ENCODE measurements at regions not wholly inside any gene's neighbourhood (a gene's known extent, or its start where the extent isn't known, plus 50 kb on each side); places are given as distances from the start of the nearest gene placed in this dataset.

- TF ChIP-seq CTCF (conservative IDR thresholded peaks at IDR 0.05 in 1 of 2, IDR thresholded peaks at IDR 0.05 in 1 of 2; ENCODE audit: extremely low read depth in 1 of 2, insufficient read depth in 1 of 2, low read depth in 1 of 2, low read length in 2 of 2) (no peak), EZH2 (IDR thresholded peaks at IDR 0.05; ENCODE audit: borderline replicate concordance, low read length) (no peak)
These were observed 1556.6 kb downstream of the DPP10 start for GRCh38 chr2:115999039-115999438.

All from mammary epithelial cell (primary cell).